ENCODE measurements at regions not wholly inside any gene's neighbourhood (a gene's known extent, or its start where the extent isn't known, plus 50 kb on each side); places are given as distances from the start of the nearest gene placed in this dataset.

DNA sequence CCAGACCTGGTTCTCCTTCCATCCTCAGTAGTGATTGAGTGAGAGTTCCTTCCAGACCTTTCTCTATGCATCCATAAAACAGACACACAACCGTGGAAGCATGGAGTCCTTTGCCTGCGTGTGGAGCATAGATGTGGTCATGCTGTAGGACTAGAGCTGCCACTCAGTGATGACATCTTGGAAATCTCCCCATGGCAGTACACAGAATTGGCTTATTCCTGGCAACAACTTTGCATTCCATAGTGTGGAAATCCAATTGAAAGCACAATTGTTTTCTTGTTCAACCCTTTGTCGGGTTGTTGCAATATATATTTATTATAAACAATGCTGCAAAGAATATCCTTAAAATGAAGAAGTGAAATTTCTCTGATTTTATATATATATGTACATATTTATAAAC, 547.8 kb downstream of the CDH26 start:
- no peak for DNase-seq (ENCODE audit: low read depth in 2 of 2)

DNA sequence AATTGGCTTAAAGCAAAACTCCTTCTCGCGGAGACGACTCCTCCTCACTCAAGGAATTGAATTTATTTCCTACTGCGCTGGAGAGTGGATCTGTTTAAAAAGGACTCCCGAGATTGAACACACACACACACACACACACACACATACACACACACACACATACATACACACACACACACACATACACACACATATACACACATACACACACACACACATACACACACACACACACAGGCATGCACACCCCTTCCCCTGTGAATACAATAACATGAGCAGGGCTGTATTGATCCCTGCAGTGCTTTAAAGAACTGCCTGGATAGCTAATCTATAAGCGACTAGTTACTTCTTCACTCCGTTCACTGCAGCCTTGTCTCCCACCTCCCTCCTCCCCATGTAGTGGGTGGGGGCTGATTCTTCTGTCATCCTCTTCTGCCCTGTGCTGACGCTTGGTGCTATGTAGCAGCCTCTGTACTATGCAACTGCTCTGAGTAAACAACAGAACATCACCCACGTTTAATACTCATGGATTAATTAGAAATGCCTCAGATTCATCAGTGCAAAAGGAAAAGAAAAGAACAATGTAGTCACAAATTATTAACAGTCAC, 549.0 kb downstream of the CDH26 start:
- no peak for DNase-seq (ENCODE audit: low read depth in 2 of 2)

DNA sequence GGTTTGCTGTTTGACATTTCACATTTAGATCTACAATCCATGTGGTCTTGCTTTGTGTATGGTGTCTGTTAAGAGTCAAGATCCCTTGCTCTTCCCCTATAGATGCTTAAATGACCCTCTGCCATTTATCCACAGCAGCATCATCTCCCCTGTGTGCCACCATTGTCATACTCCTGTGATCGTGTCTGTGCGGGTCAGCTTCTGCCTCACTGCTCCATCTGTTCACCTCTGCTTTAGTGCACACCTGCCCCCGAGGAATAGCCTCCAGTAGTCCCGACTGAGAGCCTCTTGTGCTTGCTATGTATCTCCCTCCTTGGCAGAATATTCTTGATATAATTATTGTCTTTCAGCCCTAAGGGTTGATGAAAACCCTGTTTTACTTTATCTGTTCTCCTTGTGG, 551.2 kb downstream of the CDH26 start:
- no peak for DNase-seq (ENCODE audit: low read depth in 2 of 2)

DNA sequence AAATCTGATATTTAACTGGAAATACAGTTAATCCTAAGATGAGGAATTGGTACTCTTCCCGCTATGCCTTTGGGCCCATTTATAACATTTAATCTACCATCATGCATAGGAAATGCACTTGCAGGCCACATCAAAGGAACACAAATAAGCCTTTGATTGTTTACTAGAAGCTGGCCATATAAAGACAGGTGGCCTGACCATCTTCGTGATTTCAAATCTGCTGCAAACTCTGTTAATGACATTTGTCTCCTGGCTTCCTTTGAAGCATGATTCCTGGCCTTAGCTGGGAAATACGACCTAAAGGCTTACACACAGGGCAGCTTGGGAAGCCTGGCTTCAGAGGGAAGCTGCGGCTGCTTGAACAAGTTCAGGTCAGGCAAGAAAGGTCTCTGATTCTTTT, 552.1 kb downstream of the CDH26 start:
- no peak for DNase-seq (ENCODE audit: low read depth in 2 of 2)

DNA sequence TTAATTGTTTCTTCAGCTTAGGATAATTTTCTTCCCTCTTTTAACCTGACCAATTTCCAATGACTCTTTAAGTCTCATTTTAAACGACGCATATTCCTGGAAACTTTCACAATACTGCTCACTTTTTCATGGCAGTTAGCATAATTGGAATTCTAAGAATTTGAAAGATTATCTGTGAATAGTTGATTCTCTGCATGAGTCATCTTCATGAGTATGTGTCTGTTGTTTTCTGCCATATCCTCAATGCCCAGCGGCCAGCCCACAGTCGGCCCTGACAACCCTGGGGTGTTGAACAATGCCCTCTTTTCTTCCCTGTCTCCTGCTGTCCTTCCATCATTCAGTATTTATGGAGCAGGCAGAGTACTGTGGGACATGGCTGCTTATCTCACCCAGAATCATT, 554.2 kb downstream of the CDH26 start:
- no peak for DNase-seq (ENCODE audit: low read depth in 2 of 2)

DNA sequence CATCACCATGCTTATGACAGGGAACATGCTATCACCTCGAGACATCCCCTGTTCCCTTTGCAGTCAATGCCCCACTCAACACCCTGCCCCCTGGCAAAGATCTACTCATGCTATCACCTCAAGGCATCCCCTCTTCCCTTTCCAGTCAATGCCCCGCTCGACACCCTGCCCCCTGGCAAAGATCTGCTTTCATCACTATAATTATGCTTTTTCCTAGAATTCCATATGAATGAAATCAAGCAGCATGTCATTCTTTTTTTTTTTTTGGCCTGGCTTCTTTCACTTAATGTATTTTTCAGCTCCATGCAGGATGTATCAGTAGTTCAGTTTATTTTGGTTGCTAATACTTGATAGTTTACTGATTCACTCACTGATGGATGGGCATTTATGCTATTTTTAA, 554.9 kb downstream of the CDH26 start:
- DNase-seq (ENCODE audit: low read depth in 2 of 2) = no peak

DNA sequence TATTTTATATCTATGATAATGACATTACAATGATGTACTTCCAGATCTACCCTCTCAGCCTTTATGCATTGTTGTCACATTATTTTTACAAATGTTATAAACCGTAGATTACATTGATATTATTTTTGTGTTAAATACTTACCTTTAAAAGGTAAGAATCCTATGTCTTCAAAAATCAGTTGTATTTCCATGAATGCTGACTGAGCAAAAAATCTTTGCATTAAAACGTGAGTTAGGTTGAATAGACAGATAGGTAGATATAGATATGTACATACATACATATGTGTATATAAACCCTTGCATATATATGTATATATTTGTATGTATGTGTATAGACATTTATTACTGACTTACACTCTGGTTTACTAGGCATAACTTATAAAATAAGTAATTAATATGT, 558.2 kb downstream of the CDH26 start:
- no peak for DNase-seq (ENCODE audit: low read depth in 2 of 2)

DNA sequence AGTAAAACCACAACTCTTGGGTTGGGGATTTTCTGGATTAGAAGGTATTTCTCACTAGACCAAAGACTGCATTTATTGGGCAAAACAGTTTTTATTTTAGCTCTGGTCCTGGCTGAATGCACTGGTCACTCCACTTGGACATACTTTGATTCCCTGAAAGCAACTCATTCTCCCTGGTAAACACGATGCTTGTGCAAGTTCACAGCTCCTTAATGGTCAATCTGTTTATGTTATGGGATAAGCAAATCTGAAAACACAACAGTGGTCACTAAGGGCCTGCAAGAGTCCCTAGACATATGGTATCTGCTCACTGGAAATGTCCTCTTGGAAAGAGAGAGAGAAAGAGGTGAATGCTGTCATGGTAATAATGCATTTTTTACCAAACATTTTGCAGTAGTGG, 559.8 kb downstream of the CDH26 start:
- no peak for DNase-seq (ENCODE audit: low read depth in 2 of 2)

DNA sequence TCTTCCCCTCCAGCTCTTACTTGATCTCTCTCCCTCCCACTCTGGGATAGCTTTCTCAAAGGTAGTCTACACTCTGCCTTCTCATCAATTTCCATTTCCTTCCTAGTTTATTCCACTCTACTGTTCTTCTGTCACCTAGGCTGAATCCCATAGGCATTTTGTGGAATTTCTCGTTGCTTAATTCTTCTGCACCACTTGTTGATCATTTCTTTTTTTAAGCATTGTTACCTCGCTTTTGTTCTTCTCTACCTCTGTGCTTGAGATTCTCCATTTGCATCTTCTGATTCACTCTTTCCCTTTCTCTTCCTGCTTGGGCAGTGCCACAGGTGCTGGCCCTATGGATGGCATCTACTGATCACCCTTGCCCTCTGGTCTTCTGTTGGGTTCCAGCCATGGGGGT, 567.2 kb downstream of the CDH26 start:
- DNase-seq (ENCODE audit: low read depth in 2 of 2) = no peak

DNA sequence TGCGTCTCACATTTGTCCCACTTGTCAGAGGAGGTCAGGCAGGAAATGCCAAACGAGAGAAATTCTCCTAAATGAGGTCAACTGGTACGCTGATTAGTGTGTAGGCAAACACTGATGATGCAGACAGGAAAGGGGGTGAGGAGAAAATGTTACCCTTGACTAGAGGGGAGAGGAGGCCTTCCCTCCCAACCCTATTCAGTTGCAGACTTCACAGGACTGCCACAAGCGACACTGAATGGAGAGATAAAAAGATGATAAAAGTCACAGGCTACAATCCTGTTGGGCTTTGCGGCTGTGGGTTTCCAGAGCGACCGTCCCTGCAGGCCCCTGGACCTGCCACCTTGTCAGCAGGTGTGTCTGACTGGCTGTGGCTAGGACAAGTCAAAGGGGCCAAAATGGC, 569.4 kb downstream of the CDH26 start:
- no peak for DNase-seq (ENCODE audit: low read depth in 2 of 2)

DNA sequence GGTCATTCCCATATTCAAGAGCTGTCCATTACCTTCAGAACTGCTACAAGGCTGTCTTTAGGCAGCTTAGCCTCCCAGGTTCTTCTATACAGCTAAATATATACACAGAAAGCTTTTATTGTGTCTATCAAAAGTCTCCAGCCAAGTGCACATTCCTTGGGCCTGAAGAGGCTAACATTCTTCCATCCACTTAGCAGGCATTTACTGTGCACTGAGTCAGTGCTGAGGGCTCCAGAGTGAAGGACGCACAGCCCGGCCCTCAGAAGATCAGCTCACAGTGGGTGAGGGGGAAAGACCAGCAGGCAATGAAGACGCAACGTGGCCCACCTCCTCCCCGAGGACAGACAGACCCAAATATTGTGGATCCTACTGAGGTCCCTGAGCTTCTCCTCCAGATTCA, 569.9 kb downstream of the CDH26 start:
- no peak for DNase-seq (ENCODE audit: low read depth in 2 of 2)

DNA sequence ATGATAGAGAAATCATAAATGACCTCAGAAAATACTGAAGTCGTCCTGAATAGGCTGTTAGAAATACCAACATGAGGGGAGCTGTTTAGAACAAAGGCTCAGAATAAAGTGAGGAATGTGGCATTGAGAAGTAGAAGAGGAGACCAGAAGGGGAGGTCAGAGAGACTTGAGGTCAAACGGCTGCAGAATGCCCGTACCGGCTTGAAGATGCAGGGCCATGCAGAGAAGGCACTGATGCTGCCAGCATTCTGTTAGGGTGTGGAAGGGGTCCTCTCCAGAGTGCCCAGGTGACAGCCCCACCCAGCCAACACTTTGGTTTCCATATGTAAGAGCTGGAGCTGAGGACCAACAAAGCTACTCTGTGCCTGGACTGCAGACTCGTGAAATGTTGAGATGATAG, 570.9 kb downstream of the CDH26 start:
- no peak for DNase-seq (ENCODE audit: low read depth in 2 of 2)

DNA sequence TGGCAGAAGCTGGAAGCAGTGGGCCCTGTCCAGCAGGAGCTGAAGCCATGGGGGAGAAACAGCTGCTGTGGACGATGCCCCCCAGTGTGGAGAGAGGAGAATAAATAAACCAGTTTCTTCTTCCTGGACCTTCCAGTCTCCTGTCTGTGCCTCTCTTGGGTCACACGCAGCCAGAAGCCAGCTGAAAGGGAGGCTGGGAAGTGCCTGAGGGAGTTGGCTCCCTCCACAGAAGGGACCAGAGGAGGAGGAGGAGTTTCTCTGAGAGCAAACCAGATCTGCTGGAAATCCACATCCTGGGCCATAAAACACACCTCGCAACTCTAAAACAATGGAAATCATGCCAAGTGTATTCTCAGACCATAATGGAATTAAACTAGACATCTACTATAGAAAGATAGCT, 577.0 kb downstream of the CDH26 start:
- no peak for DNase-seq (ENCODE audit: low read depth in 2 of 2)

DNA sequence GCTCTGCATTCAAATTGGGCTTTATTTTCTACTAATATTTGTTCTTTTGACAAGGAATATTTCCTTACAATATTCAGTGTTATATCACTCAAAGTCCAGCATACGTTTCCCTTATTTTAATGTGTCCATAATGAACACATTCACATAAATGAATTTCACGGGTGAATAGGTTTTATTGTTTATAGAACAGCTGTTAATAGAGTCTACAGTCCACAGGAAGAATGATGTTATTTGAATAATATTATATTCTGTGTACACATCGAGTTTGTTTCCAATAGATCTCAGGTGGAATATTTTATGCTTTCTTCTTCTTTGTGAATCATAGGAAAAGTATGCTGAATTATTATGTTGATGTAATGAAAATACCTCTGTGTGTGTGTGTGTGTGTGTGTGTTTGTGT, 582.4 kb downstream of the CDH26 start:
- no peak for DNase-seq (ENCODE audit: low read depth in 2 of 2)

DNA sequence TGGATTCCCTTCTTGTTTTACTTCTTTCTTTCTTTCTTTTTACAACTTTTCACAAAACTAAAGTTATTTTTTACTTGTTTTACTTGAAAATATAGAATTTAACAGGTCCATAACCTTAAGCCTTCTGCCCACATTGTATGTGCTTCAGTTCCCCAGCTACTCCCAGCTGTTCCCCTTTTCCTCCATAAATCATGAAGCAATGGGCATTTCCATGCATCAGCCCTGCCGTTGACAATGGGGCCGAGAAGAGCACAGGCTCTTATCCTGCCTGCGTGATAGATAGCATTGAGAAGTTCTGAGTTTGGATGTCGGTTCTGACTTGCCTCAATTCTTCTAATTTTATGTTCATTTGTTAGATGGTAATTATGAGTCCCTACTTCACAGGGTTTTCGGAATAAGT, 583.8 kb downstream of the CDH26 start:
- no peak for DNase-seq (ENCODE audit: low read depth in 2 of 2)

DNA sequence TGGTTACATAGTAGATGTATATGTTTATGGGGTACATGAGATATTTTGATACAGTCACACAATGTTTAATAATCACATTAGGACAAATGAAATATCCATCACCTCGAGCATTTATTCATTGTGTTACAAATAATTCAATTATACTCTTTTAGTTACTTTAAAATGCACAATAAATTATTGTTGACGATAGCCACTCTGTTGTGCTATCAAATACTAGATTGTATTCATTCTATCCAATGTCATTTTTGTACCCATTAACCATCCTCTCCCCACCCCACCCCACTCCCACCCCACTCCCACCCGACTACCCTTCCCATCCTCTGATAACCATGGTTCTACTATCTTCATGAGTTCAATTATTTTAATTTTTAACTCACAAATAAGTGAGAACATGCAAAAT, 585.4 kb downstream of the CDH26 start:
- DNase-seq (ENCODE audit: low read depth in 2 of 2) = no peak

DNA sequence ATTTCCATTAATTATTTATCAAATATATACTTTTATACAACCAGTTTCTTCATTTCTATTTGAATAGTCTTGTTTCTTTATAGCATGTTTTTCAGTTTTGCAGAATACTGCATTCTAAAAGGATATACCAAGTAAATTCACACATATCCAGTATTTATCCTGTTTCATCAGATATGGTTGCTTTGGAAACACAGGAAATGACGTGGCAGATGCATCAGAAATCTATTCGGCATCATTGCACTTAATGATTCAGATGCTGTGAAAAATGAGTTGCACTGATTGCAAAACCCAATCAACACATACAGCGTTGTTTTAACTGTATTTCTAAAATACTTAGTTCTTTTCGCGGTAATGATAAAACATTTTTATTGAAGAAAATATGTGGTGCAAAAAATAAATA, 594.9 kb downstream of the CDH26 start:
- no peak for DNase-seq (ENCODE audit: low read depth in 2 of 2)

DNA sequence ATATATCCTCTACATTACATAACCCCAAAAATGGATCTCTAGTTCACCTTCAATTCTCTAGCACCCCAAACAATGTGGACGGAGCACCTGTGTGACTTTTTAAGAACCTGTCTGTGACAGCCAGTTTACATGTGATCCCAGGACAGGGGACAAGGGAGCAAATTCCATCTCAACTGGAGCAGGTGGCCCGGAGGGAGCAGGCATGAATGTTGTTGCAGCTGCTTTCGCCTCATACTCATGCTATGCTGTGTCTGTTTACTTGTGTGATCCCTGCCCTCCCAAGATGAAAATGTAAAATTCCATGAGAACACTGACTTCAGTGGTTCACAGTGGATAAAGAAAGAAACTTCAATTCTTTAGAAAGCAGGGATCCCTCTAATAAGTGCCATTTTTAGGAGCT, 600.3 kb downstream of the CDH26 start:
- DNase-seq (ENCODE audit: low read depth in 2 of 2) = no peak

DNA sequence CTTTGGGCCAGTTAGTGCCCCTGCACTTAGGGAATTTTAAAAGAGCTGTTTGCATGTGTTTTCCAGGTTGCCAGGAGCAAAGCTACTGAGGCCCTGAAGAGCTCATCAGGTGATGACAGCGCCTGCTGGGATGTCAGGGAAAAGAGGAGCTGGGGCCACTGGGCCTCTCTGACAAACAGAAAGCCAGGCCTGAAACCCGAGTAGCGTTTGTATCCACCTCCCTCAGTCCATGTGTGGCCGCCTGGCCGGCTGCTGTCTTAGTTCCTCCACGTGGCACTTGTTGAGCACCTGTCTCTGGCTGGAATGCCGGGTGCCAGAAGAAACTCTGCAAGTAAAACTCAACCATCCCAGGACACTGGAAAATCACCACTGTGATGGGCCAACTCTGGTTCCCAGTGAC, 601.2 kb downstream of the CDH26 start:
- no peak for DNase-seq (ENCODE audit: low read depth in 2 of 2)

DNA sequence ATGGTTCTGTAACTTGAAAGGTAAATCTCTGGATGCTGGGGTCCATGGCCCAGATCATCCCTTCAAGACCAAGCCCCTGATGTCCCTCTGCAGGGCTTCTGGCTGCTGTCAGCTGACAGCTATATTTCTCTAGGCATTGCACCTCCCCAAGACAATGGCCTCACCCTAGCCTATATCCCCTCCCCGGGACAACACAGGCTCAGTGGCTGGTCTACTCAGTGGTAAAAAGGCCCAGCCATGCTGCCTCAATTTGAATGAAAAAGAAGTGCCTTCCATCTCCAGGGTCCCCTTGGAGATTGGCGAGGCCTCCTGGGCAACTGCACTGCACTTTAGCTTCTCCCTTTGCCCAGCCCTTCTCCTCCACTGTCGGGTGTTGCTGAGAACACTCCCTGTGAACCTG, 602.8 kb downstream of the CDH26 start:
- no peak for DNase-seq (ENCODE audit: low read depth in 2 of 2)

DNA sequence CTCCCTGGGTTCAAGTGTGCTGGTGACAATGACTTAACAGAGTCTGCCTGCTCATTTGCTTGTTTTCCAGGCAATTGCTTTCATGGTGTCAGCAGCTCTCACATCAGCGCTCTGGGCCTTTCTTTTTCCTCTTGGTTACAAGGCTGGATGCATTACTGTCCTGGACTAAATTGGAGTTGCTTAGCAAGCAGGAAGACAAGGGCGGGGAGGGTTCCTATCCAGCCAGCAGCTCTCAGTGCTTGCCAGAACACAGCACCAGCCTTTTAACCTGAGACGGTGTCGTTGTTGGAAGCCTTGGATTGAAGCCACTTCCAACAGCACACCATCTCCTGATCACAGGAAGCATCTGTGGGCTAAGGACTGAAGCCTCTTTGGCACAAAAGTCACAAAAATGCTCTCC, 606.9 kb downstream of the CDH26 start:
- no peak for DNase-seq (ENCODE audit: low read depth in 2 of 2)

DNA sequence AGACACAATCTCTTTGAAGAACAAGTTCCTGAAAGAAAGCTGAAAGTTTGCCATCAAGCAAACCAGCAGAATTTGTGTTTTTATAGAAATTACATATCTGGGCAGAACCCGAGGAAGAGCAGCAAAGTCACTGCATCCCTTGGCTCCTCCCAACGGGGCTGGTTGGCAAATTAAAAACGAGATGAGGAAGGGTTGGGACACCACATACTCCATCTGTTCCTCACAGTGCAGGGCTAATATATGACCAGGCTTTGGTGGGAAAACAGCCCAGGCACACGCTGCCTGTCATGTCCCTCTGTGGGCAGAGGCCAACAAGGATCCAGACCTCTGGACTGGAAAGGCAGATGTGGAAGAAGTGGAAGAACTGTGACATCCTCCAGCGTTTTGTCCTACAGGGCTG, 607.3 kb downstream of the CDH26 start:
- no peak for DNase-seq (ENCODE audit: low read depth in 2 of 2)

DNA sequence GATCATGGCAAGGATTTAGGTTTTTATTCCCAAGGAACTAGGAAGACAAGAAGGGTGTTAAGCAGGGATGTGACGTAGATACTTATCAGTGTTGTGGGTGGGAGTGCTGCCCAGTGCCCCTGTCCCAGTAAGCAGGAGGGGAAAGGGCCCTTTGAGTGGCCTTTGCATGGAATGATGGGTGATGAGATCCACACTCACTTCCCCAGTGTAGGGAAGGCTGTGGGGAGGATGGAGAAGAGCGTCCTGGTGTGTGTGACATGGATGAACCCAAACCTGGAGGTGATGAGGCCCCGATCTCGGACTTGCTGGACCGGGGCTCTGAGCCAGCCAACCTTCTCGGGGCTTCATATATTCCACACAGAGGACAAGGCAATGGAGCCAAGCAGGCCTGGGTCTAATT, 610.9 kb downstream of the CDH26 start:
- no peak for DNase-seq (ENCODE audit: low read depth in 2 of 2)

DNA sequence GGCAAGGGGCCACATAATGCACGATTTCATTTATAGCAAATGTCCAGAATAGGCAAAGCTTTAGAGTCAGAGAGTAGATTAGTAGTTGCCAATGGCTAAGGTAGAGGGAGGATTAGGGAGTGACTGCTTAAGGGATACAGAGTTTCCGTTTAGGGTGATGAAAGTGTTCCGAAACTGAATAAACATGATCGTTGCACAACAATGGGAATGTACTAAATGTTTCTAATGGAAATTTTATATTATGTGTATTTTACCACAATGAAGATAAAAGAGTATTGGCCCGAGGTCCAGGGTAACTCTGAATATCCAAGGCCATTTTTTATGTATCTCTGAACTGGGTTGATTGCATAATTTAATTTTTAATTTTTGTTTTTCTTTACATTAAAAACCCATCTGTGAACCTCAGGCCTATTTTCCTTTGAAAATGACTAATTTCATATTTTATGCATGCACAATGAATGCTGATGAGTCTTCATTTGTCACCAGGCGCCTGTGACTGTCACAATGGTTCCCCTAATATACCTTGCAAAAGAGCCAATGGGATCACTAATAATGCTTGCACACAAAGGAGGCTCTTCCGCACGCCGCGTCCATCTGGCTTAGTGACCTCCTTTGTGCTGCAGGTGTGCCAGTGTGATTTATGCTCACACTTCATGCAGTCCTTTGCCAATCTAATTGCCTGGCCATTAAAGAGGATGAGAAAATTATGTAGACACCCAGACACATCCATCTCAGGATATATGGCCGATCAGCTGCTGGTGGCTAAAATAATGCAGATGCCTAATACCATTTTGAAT, 612.5 kb downstream of the CDH26 start:
- DNase-seq (ENCODE audit: low read depth in 2 of 2) = no peak
